ENCODE measurements at regions not wholly inside any gene's neighbourhood (a gene's known extent, or its start where the extent isn't known, plus 50 kb on each side); places are given as distances from the start of the nearest gene placed in this dataset.

GRCh38 chr12:19940267-19940666 is 428.1 kb upstream of the PDE3A start:
- TF ChIP-seq EZH2 (optimal IDR thresholded peaks at IDR 0.05; ENCODE audit: low read depth, low read length) (no peak), CTCF (IDR thresholded peaks at IDR 0.05; ENCODE audit: low read length) (no peak), EZH2phosphoT487 (IDR thresholded peaks at IDR 0.05; ENCODE audit: low read length) (no peak)
